OCI-LY1 (cell line): ENCODE measurements at regions not wholly inside any gene's neighbourhood (a gene's known extent, or its start where the extent isn't known, plus 50 kb on each side); places are given as distances from the start of the nearest gene placed in this dataset.
"Not testable (repeated sequence)": the region's sequence is repeated elsewhere in the genome, so short reads cannot be mapped to it uniquely, and the experiment has no call there.

Experiments
- H2AFZ ChIP-seq: fragments of 200-600 bp; sonication (generic), shearing (Covaris generic); 2 replicates; pipeline ENCODE4 v1.6.0; 2014; ENCODE audit warnings: antibody characterized with exemption, mild to moderate bottlenecking, low read length
- H3F3A ChIP-seq: fragments of 200-600 bp; sonication (generic), shearing (Covaris generic); 2 replicates; pipeline ENCODE4 v1.6.0; 2014; ENCODE audit warnings: mild to moderate bottlenecking, antibody characterized with exemption, low read length, moderate library complexity; ENCODE audit not compliant: insufficient read depth
- H3K27ac ChIP-seq: fragments of 200-600 bp; sonication (generic); 2 replicates; pipeline ENCODE4 v1.5.1; 2014; ENCODE audit warnings: low read length, mixed run types, mild to moderate bottlenecking, low read depth; ENCODE audit not compliant: poor library complexity, severe bottlenecking
- H3K27me3 ChIP-seq: fragments of 200-600 bp; sonication (generic); 2 replicates; pipeline ENCODE4 v1.6.0; 2014; ENCODE audit warnings: antibody characterized with exemption, mild to moderate bottlenecking, low read length, moderate library complexity; ENCODE audit not compliant: insufficient read depth
- H3K36me3 ChIP-seq: fragments of 200-600 bp; sonication (generic); 2 replicates; pipeline ENCODE4 v1.6.1; 2014; ENCODE audit warnings: mild to moderate bottlenecking, antibody characterized with exemption, low read length, moderate library complexity, mixed read lengths; ENCODE audit not compliant: insufficient read depth
- H3K4me1 ChIP-seq: fragments of 200-600 bp; sonication (generic); 2 replicates; pipeline ENCODE4 v1.5.1; 2014; ENCODE audit warnings: mild to moderate bottlenecking, low read length, moderate library complexity; ENCODE audit not compliant: insufficient read depth, severe bottlenecking
- H3K4me2 ChIP-seq: fragments of 200-600 bp; sonication (generic), shearing (Covaris generic); 2 replicates; pipeline ENCODE4 v1.6.1; 2014; ENCODE audit warnings: low read length
- H3K4me3 ChIP-seq: fragments of 200-600 bp; sonication (generic); 2 replicates; pipeline ENCODE4 v1.5.1; 2014; ENCODE audit warnings: low read length, low read depth, mild to moderate bottlenecking, mixed read lengths; ENCODE audit not compliant: poor library complexity, severe bottlenecking
- H3K79me2 ChIP-seq: fragments of 200-600 bp; shearing (Covaris generic); 2 replicates; pipeline ENCODE4 v1.6.1; 2016; ENCODE audit warnings: mixed run types, low read length, mixed read lengths; ENCODE audit not compliant: insufficient read depth
- H3K9ac ChIP-seq: fragments of 200-600 bp; sonication (generic), shearing (Covaris generic); 2 replicates; pipeline ENCODE4 v1.6.1; 2014; ENCODE audit warnings: mild to moderate bottlenecking, low read length, mixed read lengths
- H3K9me2 ChIP-seq: fragments of 200-600 bp; sonication (generic), shearing (Covaris generic); 2 replicates; pipeline ENCODE4 v1.6.1; 2014; ENCODE audit warnings: low read depth, mild to moderate bottlenecking, low read length, mixed read lengths
- H3K9me3 ChIP-seq: fragments of 200-600 bp; shearing (Covaris generic); 2 replicates; pipeline ENCODE4 v1.6.1; 2014; ENCODE audit warnings: low read length, mixed read lengths
- H4K20me1 ChIP-seq: fragments of 200-600 bp; sonication (generic), shearing (Covaris generic); 2 replicates; pipeline ENCODE4 v1.6.0; 2016; ENCODE audit warnings: mild to moderate bottlenecking, low read length; ENCODE audit not compliant: insufficient read depth
- EZH2 ChIP-seq: fragments of 200-600 bp; sonication (generic), shearing (Covaris generic); IDR thresholded peaks from 2 replicates; pipeline ENCODE4 v1.8.0; 2017; ENCODE audit warnings: borderline replicate concordance, mixed run types, mild to moderate bottlenecking, antibody characterized with exemption, low read length, moderate library complexity, mixed read lengths
- TF ChIP-seq, protein P1 (sequence below): fragments of 200-600 bp; sonication (generic), shearing (Covaris generic); IDR thresholded peaks from 2 replicates; pipeline ENCODE4 v1.5.1; 2017; ENCODE audit warnings: mild to moderate bottlenecking, antibody characterized with exemption, low read length, moderate library complexity, mixed read lengths

DNA sequence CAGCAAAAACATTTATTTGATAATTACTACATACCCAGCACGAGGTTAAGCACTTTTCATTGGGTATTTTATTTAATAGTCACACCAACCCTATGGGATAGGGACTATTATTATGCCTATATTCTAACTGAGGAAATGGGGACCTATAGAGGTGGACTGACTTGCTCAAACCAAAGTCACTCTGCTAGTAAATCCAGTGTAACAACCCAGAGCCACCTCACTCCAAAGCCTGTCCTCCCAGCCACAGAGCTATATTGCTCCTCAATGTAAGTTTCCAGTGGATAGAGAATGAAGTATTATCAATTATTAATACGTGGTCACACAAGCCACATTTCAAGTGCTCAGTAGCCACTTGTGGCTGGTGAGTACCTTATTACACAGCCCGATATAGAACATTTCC is 97.5 kb downstream of the RGS2 start:
- Histone ChIP-seq H3K4me1 (peaks cover 4% of the 10 kb centered on the region), H3K4me3 (no peak overlapping the region), H3K36me3 (no peaks in the 10 kb centered on the region), H3K27me3 (no peaks in the 10 kb centered on the region), H2AFZ (no peak overlapping the region), H3K9me3 (no peaks in the 10 kb centered on the region), H3K9me2 (no peaks in the 10 kb centered on the region), H4K20me1 (no peaks in the 10 kb centered on the region), H3K79me2 (no peaks in the 10 kb centered on the region), H3K27ac (no peak overlapping the region), H3F3A (no peaks in the 10 kb centered on the region; the same call in 1 of the 2 replicates), H3K9ac (no peak overlapping the region), H3K4me2 (no peak overlapping the region)
- TF ChIP-seq EZH2, result no peak
- TF ChIP-seq, protein P1, sequence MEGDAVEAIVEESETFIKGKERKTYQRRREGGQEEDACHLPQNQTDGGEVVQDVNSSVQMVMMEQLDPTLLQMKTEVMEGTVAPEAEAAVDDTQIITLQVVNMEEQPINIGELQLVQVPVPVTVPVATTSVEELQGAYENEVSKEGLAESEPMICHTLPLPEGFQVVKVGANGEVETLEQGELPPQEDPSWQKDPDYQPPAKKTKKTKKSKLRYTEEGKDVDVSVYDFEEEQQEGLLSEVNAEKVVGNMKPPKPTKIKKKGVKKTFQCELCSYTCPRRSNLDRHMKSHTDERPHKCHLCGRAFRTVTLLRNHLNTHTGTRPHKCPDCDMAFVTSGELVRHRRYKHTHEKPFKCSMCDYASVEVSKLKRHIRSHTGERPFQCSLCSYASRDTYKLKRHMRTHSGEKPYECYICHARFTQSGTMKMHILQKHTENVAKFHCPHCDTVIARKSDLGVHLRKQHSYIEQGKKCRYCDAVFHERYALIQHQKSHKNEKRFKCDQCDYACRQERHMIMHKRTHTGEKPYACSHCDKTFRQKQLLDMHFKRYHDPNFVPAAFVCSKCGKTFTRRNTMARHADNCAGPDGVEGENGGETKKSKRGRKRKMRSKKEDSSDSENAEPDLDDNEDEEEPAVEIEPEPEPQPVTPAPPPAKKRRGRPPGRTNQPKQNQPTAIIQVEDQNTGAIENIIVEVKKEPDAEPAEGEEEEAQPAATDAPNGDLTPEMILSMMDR, result no peak

DNA sequence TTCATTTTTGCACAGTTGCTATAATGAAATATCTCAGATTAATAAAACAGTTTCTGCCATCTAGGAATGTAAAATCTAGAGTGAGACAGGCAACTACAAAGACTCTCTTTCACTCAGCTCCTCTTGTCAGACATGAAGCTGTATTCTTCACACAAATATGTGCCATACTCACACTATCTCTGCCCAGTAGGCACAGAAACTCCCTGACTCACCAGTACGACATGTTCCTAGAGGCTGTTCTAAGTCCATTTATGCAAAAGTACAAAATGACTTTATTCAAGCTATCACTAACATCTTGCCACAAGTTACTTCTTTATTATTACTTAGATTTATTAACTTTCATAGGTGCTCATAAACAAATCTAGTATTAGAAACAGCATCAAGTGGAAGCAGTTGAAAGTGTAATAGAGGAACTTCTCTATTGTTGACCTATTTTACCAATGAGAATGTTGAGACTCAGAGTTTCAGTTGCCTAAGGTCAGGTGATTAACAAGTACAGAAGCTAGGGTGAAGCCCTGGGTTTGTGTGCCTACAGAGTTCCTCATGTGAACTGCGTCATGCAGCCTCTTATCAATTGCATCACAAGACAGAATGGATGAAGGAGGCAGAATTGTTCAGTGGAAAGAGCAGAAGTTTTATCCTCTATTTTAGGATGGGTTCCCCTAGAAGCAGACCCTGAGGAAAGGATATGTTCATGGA is 98.9 kb downstream of the RGS2 start:
- Histone ChIP-seq H3K4me2 (no peak overlapping the region), H3K9me2 (no peaks in the 10 kb centered on the region), H3K4me3 (no peak overlapping the region), H4K20me1 (no peaks in the 10 kb centered on the region), H3K27me3 (no peaks in the 10 kb centered on the region), H3K4me1 (peaks cover 4% of the 10 kb centered on the region), H3K9me3 (no peaks in the 10 kb centered on the region), H3K36me3 (no peaks in the 10 kb centered on the region), H3K9ac (no peak overlapping the region), H3K27ac (no peak overlapping the region), H3K79me2 (no peaks in the 10 kb centered on the region), H2AFZ (no peak overlapping the region), H3F3A (no peaks in the 10 kb centered on the region; the same call in 1 of the 2 replicates)
- TF ChIP-seq, protein P1, result no peak
- TF ChIP-seq EZH2, result no peak

DNA sequence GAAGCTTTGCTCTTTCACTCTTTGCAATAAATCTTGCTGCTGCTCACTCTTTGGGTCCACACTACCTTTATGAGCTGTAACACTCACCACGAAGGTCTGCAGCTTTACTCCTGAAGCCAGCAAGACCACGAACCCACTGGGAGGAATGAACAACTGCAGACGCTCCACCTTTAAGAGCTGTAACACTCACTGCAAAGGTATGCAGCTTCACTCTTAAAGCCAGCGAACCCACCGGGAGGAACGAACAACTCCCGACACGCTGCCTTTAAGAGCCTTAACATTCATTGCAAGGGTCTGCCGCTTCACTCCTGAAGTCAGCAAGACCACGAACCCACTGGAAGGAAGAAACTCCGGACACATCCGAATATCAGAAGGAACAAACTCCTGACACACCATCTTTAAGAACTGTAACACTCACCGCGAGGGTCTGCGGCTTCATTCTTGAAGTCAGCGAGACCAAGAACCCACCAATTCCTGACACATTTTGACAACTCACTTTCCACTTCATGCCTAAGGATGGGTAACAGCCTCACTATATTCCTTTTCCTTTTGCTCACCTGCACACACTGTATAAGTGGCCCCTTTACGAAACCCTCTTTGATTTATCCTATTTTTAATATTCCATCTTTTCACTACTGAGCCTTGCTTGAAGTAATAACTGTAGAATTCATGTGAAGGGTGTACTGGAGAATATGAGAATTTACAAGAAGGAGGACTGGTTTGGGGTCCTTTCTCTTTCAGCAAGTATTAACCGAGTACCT is 103.2 kb downstream of the RGS2 start:
- H3K36me3 ChIP-seq, H3K79me2 ChIP-seq, H3K9ac ChIP-seq, H3K9me3 ChIP-seq, H3K4me3 ChIP-seq, H2AFZ ChIP-seq, H3K4me1 ChIP-seq, H3K27ac ChIP-seq, H3K9me2 ChIP-seq, H3K4me2 ChIP-seq, H4K20me1 ChIP-seq, H3F3A ChIP-seq, H3K27me3 ChIP-seq: not testable (repeated sequence)

DNA sequence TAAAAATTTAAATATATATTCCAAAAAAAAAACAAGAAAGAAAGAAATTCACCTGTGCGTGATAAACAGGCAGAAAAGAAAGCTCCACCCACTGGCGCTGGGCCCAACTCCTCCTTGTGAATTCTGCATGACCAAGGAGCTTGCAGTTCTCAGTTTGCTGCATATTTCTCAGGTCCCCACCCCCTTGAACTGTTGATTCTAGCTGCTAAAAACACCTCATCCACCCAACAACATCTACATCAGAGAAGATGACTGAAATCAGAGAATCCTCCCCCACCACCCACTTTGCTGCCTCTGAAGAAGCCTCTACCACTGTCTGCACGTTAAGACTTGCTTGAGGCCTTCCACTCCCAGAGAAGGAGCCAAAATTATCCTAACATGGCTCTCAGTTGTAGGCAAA is 104.8 kb downstream of the RGS2 start:
- Histone ChIP-seq H3K27me3 (no peaks in the 10 kb centered on the region), H3K9ac (no peak overlapping the region), H3K79me2 (no peaks in the 10 kb centered on the region), H3K9me3 (no peaks in the 10 kb centered on the region), H3K9me2 (no peaks in the 10 kb centered on the region), H3K36me3 (no peaks in the 10 kb centered on the region), H3K4me2 (no peak overlapping the region), H3K4me3 (no peak overlapping the region), H4K20me1 (no peaks in the 10 kb centered on the region), H3K4me1 (no peaks in the 10 kb centered on the region), H2AFZ (no peak overlapping the region), H3K27ac (no peak overlapping the region), H3F3A (no peaks in the 10 kb centered on the region)
- TF ChIP-seq EZH2, result no peak
- TF ChIP-seq, protein P1, result no peak
